ENCODE measurements at regions not wholly inside any gene's neighbourhood (a gene's known extent, or its start where the extent isn't known, plus 50 kb on each side); places are given as distances from the start of the nearest gene placed in this dataset.

DNA sequence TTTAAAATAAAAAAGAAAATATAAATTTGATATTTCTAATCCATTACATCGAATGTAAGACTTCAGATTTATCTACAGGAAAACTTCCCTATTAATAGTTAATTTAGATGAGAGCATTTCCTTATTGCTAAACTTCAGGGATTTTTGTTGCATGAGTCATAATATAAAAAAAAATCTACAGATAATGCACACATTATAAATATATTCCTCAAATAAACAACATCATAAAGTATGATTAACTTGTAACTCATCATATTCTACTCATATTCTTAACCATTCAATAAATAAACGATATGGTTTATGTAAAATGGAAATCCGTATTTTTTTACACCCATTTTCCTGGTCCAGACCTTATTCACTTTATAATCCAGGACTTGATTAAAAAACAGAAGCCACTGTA, 477.0 kb downstream of the EPHA3 start:
- no peak for DNase-seq
- Mint-ChIP-seq H3K9me3 (peaks cover 4% of the 10 kb centered on the region), H3K4me3 (no peak overlapping the region), H3K36me3 (ENCODE audit: low read depth) (no peaks in the 10 kb centered on the region), H3K27me3 (no peaks in the 10 kb centered on the region), H3K27ac (no peak overlapping the region), H3K4me1 (ENCODE audit: low read depth) (no peaks in the 10 kb centered on the region)
- POLR2A ChIA-PET: no interaction called here
- H3K27ac ChIP-seq (ENCODE audit: low read depth in 1 of 2, low read length in 2 of 2): no peak overlapping the region
- H3K27me3 ChIP-seq (ENCODE audit: control insufficient read depth in 1 of 2, insufficient read depth in 2 of 2, low read length in 2 of 2): no peaks in the 10 kb centered on the region
- no peak for ATAC-seq (ENCODE audit: poor library complexity)
- H3K9me3 ChIP-seq (ENCODE audit: control insufficient read depth in 1 of 2, insufficient read depth in 1 of 2, low read length in 2 of 2): no peaks in the 10 kb centered on the region
- H3K4me3 ChIP-seq (ENCODE audit: low read length): no peak overlapping the region
- H3K4me1 ChIP-seq (ENCODE audit: insufficient read depth, low read length): no peaks in the 10 kb centered on the region
- CTCF ChIA-PET: no interaction called here
- H3K36me3 ChIP-seq (ENCODE audit: insufficient read depth, low read length): no peaks in the 10 kb centered on the region
- TF ChIP-seq, protein P1, sequence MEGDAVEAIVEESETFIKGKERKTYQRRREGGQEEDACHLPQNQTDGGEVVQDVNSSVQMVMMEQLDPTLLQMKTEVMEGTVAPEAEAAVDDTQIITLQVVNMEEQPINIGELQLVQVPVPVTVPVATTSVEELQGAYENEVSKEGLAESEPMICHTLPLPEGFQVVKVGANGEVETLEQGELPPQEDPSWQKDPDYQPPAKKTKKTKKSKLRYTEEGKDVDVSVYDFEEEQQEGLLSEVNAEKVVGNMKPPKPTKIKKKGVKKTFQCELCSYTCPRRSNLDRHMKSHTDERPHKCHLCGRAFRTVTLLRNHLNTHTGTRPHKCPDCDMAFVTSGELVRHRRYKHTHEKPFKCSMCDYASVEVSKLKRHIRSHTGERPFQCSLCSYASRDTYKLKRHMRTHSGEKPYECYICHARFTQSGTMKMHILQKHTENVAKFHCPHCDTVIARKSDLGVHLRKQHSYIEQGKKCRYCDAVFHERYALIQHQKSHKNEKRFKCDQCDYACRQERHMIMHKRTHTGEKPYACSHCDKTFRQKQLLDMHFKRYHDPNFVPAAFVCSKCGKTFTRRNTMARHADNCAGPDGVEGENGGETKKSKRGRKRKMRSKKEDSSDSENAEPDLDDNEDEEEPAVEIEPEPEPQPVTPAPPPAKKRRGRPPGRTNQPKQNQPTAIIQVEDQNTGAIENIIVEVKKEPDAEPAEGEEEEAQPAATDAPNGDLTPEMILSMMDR (IDR thresholded peaks at IDR 0.05): no peak
- intact Hi-C loops (cut with DNase I, micrococcal nuclease): loop anchor here in 1 of 2 experiments (5.0 kb wide), 1 partner anchor 993 kb away; no protein-coding TSS in a partner anchor

GRCh38 chr3:89586256-89586655, 478.8 kb downstream of the EPHA3 start:
- no peak overlapping the region for H3K27ac ChIP-seq (ENCODE audit: low read depth in 1 of 2, low read length in 2 of 2)
- no peak overlapping the region for H3K27ac Mint-ChIP-seq
- no peaks in the 10 kb centered on the region for H3K36me3 ChIP-seq (ENCODE audit: insufficient read depth, low read length)
- H3K27me3 ChIP-seq (ENCODE audit: control insufficient read depth in 1 of 2, insufficient read depth in 2 of 2, low read length in 2 of 2): no peaks in the 10 kb centered on the region
- H3K4me3 ChIP-seq (ENCODE audit: low read length): no peak overlapping the region
- no peak for DNase-seq
- no peaks in the 10 kb centered on the region for H3K36me3 Mint-ChIP-seq (ENCODE audit: low read depth)
- no peak for ATAC-seq (ENCODE audit: poor library complexity)
- H3K4me1 ChIP-seq (ENCODE audit: insufficient read depth, low read length): no peaks in the 10 kb centered on the region
- H3K27me3 Mint-ChIP-seq: no peaks in the 10 kb centered on the region
- intact Hi-C loops (cut with DNase I, micrococcal nuclease): no loop called here
- peaks cover 0 to 3% of the 10 kb centered on the region in 2 experiments for H3K9me3 ChIP-seq (ENCODE audit: control insufficient read depth in 1 of 2, insufficient read depth in 1 of 2, low read length in 2 of 2)
- ChIA-PET POLR2A (no interaction called here), CTCF (no interaction called here)
- H3K9me3 Mint-ChIP-seq: peaks cover 4% of the 10 kb centered on the region
- no peaks in the 10 kb centered on the region for H3K4me1 Mint-ChIP-seq (ENCODE audit: low read depth)
- H3K4me3 Mint-ChIP-seq: no peak overlapping the region
- TF ChIP-seq, protein P1 (IDR thresholded peaks at IDR 0.05): no peak

DNA sequence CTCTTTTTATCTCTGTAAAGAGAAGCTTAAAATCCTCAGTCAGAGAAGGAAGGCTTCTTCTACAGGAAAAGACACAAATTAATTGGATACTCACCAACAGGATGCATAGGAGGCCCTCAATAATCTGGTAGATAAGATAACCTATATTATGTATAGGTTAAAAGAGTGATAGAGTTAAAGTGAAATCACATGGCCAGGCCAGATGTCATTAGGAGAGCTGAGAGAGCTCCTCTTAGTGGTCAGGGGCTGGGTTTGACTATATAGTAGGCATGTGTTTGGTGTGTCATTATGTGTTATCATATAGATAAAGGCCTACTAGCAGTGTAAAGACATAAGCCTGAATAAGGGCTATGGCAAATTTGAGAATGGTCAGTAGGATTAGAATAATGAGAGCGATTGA, 479.3 kb downstream of the EPHA3 start:
- Mint-ChIP-seq H3K36me3 (ENCODE audit: low read depth) (no peaks in the 10 kb centered on the region), H3K4me3 (no peak overlapping the region), H3K27me3 (no peaks in the 10 kb centered on the region), H3K9me3 (peaks cover 4% of the 10 kb centered on the region), H3K27ac (no peak overlapping the region), H3K4me1 (ENCODE audit: low read depth) (no peaks in the 10 kb centered on the region)
- no peaks in the 10 kb centered on the region for H3K36me3 ChIP-seq (ENCODE audit: insufficient read depth, low read length)
- ATAC-seq (ENCODE audit: poor library complexity) (no peak), DNase-seq (no peak)
- intact Hi-C loops (cut with DNase I, micrococcal nuclease): no loop called here
- no peaks in the 10 kb centered on the region for H3K27me3 ChIP-seq (ENCODE audit: control insufficient read depth in 1 of 2, insufficient read depth in 2 of 2, low read length in 2 of 2)
- ChIA-PET CTCF (no interaction called here), POLR2A (no interaction called here)
- no peaks in the 10 kb centered on the region for H3K4me1 ChIP-seq (ENCODE audit: insufficient read depth, low read length)
- TF ChIP-seq, protein P1 (IDR thresholded peaks at IDR 0.05): no peak
- no peak overlapping the region for H3K27ac ChIP-seq (ENCODE audit: low read depth in 1 of 2, low read length in 2 of 2)
- H3K9me3 ChIP-seq (ENCODE audit: control insufficient read depth in 1 of 2, insufficient read depth in 1 of 2, low read length in 2 of 2): peaks cover 0 to 3% of the 10 kb centered on the region in 2 experiments
- H3K4me3 ChIP-seq (ENCODE audit: low read length): no peak overlapping the region
